ENCODE measurements at regions not wholly inside any gene's neighbourhood (a gene's known extent, or its start where the extent isn't known, plus 50 kb on each side); places are given as distances from the start of the nearest gene placed in this dataset.

DNA sequence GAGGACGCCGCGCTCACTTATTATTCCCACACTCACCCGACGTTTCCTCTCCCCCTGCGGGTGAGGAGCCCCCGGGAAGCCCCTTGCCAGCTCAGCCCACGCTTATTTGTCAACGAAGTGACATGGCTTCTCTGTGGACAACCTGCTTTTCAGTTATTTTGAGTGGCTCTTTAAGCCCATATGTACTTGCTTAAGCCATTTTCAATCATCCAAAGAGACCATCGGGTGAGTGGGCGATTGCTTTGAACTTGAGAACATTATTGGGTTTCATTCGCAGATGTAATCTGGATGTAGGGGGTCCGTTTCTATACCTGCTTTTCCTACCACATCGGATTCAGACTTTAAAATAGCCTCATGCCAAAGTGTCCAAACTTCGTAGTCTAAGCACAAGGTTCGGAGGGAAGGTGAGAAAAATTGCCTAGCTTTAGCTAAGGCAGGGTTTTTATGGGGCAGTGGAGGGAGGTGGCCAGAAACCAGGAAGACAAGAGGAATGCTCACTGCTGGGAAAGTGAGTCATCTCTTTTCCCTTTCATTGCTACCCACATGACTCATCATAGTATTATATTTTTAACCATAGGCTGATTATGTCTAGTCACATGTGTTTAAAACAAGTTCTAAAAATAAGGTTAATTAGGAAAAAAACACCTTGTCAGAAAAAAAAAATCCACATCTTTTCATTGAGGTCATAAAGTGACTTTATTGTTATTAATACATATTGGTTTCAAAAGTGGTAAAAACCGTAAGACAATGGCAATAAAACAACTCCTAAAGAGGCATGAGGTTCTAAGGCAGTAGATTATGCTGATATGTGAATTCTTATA lies 773.1 kb upstream of the NR2F2 start:
- WGBS (ENCODE audit: low lambda C conversion rate) = 11% methylated on average over 17 of the region's 17 CpGs
- POLR2A ChIA-PET = no interaction called here
- Histone ChIP-seq H3K79me2 (ENCODE audit: insufficient read depth, low read length) (no peaks in the 10 kb centered on the region), H3K27ac (ENCODE audit: extremely low read length, insufficient read depth, low read length) (no peak overlapping the region), H3K27me3 (ENCODE audit: control insufficient read depth in 1 of 2, insufficient read depth in 2 of 2, low read length in 2 of 2) (no peaks in the 10 kb centered on the region), H2AFZ (ENCODE audit: low read length) (no peak overlapping the region), H3K4me3 (replicated peaks in 1 of 3; ENCODE audit: insufficient read depth in 1 of 3, low read depth in 2 of 3, low read length in 3 of 3) (no peak overlapping the region), H3K4me1 (ENCODE audit: insufficient read depth, low read length) (no peaks in the 10 kb centered on the region), H4K20me1 (ENCODE audit: insufficient read depth, low read length) (no peaks in the 10 kb centered on the region), H3K4me2 (ENCODE audit: low read depth, low read length) (no peak overlapping the region), H3K9ac (ENCODE audit: insufficient read depth, low read depth, low read length) (no peak overlapping the region), H3K9me3 (ENCODE audit: low read length) (peaks cover 38% of the 10 kb centered on the region), H3K36me3 (replicated peaks in 1 of 2; ENCODE audit: control insufficient read depth in 1 of 2, insufficient read depth in 2 of 2, low read length in 2 of 2) (no peaks in the 10 kb centered on the region)
- FAIRE-seq (no peak), DNase-seq (ENCODE audit: low spot score) (peak; percentile 1), ATAC-seq (no peak)
- no TSS peak for BruUV-seq (replicated peaks)
- CTCF ChIA-PET (ENCODE audit: low intra/inter-chr PET ratio, low total read pairs) = no interaction called here
- intact Hi-C loops (cut with micrococcal nuclease; ENCODE audit: unreplicated experiment) (no loop called here), in situ Hi-C loops (cut with HindIII; ENCODE audit: extremely low pct_ligation_motif_present, low pct_unique_long_range_greater_than_20kb) (no loop called here)
- TF ChIP-seq ADNP (CRISPR knock-in tag; IDR thresholded peaks at IDR 0.05) = no peak
- TF ChIP-seq POLR2A (IDR thresholded peaks at IDR 0.05; ENCODE audit: insufficient read depth in 1 of 2, low read depth in 2 of 2, low read length in 2 of 2) = no peak
- no peak for TF ChIP-seq MIXL1 (CRISPR knock-in tag; IDR thresholded peaks at IDR 0.05)
- TF ChIP-seq ZFP90 (CRISPR knock-in tag; IDR thresholded peaks at IDR 0.05; ENCODE audit: borderline replicate concordance) = no peak
- TF ChIP-seq ZNF556 (CRISPR knock-in tag; IDR thresholded peaks at IDR 0.05; ENCODE audit: borderline replicate concordance) = no peak
- no peak for TF ChIP-seq ATRX (CRISPR knock-in tag; IDR thresholded peaks at IDR 0.05; ENCODE audit: borderline replicate concordance)
- TF ChIP-seq, protein P1, sequence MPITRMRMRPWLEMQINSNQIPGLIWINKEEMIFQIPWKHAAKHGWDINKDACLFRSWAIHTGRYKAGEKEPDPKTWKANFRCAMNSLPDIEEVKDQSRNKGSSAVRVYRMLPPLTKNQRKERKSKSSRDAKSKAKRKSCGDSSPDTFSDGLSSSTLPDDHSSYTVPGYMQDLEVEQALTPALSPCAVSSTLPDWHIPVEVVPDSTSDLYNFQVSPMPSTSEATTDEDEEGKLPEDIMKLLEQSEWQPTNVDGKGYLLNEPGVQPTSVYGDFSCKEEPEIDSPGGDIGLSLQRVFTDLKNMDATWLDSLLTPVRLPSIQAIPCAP (CRISPR knock-in tag; IDR thresholded peaks at IDR 0.05; ENCODE audit: low read depth) = no peak
- no peak for TF ChIP-seq ZNF30 (CRISPR knock-in tag; IDR thresholded peaks at IDR 0.05)
- peak; percentile 53 for TF ChIP-seq FOSL2 (CRISPR knock-in tag; IDR thresholded peaks at IDR 0.05)

DNA sequence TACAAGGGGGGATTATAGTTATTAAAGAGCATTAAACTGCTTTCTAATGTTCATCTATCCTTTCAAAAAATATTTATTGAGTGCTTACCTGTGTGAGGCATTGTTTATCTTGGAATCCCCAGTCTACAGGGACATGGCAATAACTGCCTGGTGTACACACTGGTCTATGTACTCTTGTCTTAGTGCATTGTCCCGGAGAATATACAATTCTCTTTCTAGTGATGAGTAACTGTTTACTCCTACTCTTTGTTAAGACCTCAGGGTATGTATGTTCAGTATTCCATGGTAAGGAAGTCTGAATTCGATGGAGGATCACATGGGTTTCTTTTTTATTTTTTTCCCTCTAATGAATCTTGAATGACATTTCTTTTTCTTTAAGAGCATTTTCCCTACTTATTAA lies 772.4 kb upstream of the NR2F2 start:
- 5% methylated on average over 2 of the region's 2 CpGs for WGBS (ENCODE audit: low lambda C conversion rate)
- H3K4me2 ChIP-seq (ENCODE audit: low read depth, low read length) = no peak overlapping the region
- DNase-seq (ENCODE audit: low spot score) (no peak), ATAC-seq (no peak), FAIRE-seq (no peak)
- no peak overlapping the region for H3K27ac ChIP-seq (ENCODE audit: extremely low read length, insufficient read depth, low read length)
- no peaks in the 10 kb centered on the region for H3K36me3 ChIP-seq (replicated peaks in 1 of 2; ENCODE audit: control insufficient read depth in 1 of 2, insufficient read depth in 2 of 2, low read length in 2 of 2)
- no peak overlapping the region for H3K4me3 ChIP-seq (replicated peaks in 1 of 3; ENCODE audit: insufficient read depth in 1 of 3, low read depth in 2 of 3, low read length in 3 of 3)
- no peak overlapping the region for H3K9ac ChIP-seq (ENCODE audit: insufficient read depth, low read depth, low read length)
- BruUV-seq (replicated peaks) = no TSS peak
- no peaks in the 10 kb centered on the region for H3K79me2 ChIP-seq (ENCODE audit: insufficient read depth, low read length)
- intact Hi-C loops (cut with micrococcal nuclease; ENCODE audit: unreplicated experiment) (no loop called here), in situ Hi-C loops (cut with HindIII; ENCODE audit: extremely low pct_ligation_motif_present, low pct_unique_long_range_greater_than_20kb) (no loop called here)
- H3K27me3 ChIP-seq (ENCODE audit: control insufficient read depth in 1 of 2, insufficient read depth in 2 of 2, low read length in 2 of 2) = no peaks in the 10 kb centered on the region
- H3K9me3 ChIP-seq (ENCODE audit: low read length) = peaks cover 38% of the 10 kb centered on the region
- no peaks in the 10 kb centered on the region for H4K20me1 ChIP-seq (ENCODE audit: insufficient read depth, low read length)
- no peak overlapping the region for H2AFZ ChIP-seq (ENCODE audit: low read length)
- H3K4me1 ChIP-seq (ENCODE audit: insufficient read depth, low read length) = no peaks in the 10 kb centered on the region
- ChIA-PET POLR2A (no interaction called here), CTCF (ENCODE audit: low intra/inter-chr PET ratio, low total read pairs) (no interaction called here)
- TF ChIP-seq, protein P2, sequence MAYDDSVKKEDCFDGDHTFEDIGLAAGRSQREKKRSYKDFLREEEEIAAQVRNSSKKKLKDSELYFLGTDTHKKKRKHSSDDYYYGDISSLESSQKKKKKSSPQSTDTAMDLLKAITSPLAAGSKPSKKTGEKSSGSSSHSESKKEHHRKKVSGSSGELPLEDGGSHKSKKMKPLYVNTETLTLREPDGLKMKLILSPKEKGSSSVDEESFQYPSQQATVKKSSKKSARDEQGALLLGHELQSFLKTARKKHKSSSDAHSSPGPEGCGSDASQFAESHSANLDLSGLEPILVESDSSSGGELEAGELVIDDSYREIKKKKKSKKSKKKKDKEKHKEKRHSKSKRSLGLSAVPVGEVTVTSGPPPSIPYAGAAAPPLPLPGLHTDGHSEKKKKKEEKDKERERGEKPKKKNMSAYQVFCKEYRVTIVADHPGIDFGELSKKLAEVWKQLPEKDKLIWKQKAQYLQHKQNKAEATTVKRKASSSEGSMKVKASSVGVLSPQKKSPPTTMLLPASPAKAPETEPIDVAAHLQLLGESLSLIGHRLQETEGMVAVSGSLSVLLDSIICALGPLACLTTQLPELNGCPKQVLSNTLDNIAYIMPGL (CRISPR knock-in tag; IDR thresholded peaks at IDR 0.05; ENCODE audit: borderline replicate concordance in 1 of 2, low read depth in 1 of 2) = no peak
- TF ChIP-seq, protein P3, sequence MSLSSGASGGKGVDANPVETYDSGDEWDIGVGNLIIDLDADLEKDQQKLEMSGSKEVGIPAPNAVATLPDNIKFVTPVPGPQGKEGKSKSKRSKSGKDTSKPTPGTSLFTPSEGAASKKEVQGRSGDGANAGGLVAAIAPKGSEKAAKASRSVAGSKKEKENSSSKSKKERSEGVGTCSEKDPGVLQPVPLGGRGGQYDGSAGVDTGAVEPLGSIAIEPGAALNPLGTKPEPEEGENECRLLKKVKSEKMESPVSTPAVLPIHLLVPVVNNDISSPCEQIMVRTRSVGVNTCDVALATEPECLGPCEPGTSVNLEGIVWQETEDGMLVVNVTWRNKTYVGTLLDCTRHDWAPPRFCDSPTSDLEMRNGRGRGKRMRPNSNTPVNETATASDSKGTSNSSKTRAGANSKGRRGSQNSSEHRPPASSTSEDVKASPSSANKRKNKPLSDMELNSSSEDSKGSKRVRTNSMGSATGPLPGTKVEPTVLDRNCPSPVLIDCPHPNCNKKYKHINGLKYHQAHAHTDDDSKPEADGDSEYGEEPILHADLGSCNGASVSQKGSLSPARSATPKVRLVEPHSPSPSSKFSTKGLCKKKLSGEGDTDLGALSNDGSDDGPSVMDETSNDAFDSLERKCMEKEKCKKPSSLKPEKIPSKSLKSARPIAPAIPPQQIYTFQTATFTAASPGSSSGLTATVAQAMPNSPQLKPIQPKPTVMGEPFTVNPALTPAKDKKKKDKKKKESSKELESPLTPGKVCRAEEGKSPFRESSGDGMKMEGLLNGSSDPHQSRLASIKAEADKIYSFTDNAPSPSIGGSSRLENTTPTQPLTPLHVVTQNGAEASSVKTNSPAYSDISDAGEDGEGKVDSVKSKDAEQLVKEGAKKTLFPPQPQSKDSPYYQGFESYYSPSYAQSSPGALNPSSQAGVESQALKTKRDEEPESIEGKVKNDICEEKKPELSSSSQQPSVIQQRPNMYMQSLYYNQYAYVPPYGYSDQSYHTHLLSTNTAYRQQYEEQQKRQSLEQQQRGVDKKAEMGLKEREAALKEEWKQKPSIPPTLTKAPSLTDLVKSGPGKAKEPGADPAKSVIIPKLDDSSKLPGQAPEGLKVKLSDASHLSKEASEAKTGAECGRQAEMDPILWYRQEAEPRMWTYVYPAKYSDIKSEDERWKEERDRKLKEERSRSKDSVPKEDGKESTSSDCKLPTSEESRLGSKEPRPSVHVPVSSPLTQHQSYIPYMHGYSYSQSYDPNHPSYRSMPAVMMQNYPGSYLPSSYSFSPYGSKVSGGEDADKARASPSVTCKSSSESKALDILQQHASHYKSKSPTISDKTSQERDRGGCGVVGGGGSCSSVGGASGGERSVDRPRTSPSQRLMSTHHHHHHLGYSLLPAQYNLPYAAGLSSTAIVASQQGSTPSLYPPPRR (CRISPR knock-in tag; IDR thresholded peaks at IDR 0.05; ENCODE audit: borderline replicate concordance) = no peak
